HG03135 (cell line): ENCODE measurements at regions not wholly inside any gene's neighbourhood (a gene's known extent, or its start where the extent isn't known, plus 50 kb on each side); places are given as distances from the start of the nearest gene placed in this dataset.

Experiments
- ATAC-seq: cut with Tn5 transposase; IDR thresholded peaks from one replicate; pipeline ENCODE4 v1.9.1; 2021; ENCODE audit warnings: mild to moderate bottlenecking, moderate library complexity; ENCODE audit not compliant: unreplicated experiment

- ATAC-seq, result no peak
Measured at GRCh38 chr14:101506926-101507835, 54.1 kb upstream of the DIO3 start.

GRCh38 chr14:101507836-101508150, 53.5 kb upstream of the DIO3 start:
- ATAC-seq, result no peak

- no peak for ATAC-seq
Measured at GRCh38 chr14:101508196-101508947, 52.9 kb upstream of the DIO3 start.

GRCh38 chr14:101508948-101509729, 52.2 kb upstream of the DIO3 start:
- no peak for ATAC-seq

GRCh38 chr14:101509730-101510371, 51.4 kb upstream of the DIO3 start:
- ATAC-seq, result no peak

- no peak for ATAC-seq
Measured at GRCh38 chr14:101511199-101511598, 50.1 kb upstream of the DIO3 start.
